ENCODE measurements at regions not wholly inside any gene's neighbourhood (a gene's known extent, or its start where the extent isn't known, plus 50 kb on each side); places are given as distances from the start of the nearest gene placed in this dataset.
A peak's percentile ranks its signal among the peaks of the same experiment; 100 is the strongest.

GRCh38 chr7:113698556-113699220 is 220.1 kb downstream of the PPP1R3A start:
- no peak for TF ChIP-seq Cebpa-rat (IDR thresholded peaks at IDR 0.05)
- Histone ChIP-seq H3K4me3 (no peak overlapping the region), H3K4me1 (no peaks in the 10 kb centered on the region), H3K36me3 (no peaks in the 10 kb centered on the region), H3K9me3 (replicated peaks in 1 of 11) (no peaks in the 10 kb centered on the region), H3K27ac (no peak overlapping the region), H3K4me2 (no peak overlapping the region), H3K9ac (no peak overlapping the region), H3K27me3 (no peaks in the 10 kb centered on the region), H4K20me1 (no peaks in the 10 kb centered on the region)

GRCh38 chr7:113694149-113694548 is 224.7 kb downstream of the PPP1R3A start:
- no peaks in the 10 kb centered on the region for H3K4me1 ChIP-seq
- H3K4me3 ChIP-seq, result no peak overlapping the region

GRCh38 chr7:113684165-113684564 is 234.6 kb downstream of the PPP1R3A start:
- no peak overlapping the region for H3K27ac ChIP-seq
- H3K4me3 ChIP-seq, result no peak overlapping the region
- no peaks in the 10 kb centered on the region for H3K36me3 ChIP-seq
- no peaks in the 10 kb centered on the region for H4K20me1 ChIP-seq
- no peaks in the 10 kb centered on the region for H3K4me1 ChIP-seq
- H3K9ac ChIP-seq, result no peak overlapping the region
- peaks cover 9 to 18% (median 15%) of the 10 kb centered on the region in 11 experiments; a peak in 21 of 22 replicates for H3K9me3 ChIP-seq (replicated peaks in 1 of 11)
- no peak for TF ChIP-seq Cebpa-rat (IDR thresholded peaks at IDR 0.05)
- H3K4me2 ChIP-seq, result no peak overlapping the region
- H3K27me3 ChIP-seq, result no peaks in the 10 kb centered on the region

More at GRCh38 chr7:113694149-113694548, 224.7 kb downstream of the PPP1R3A start:
- H3K9me3 ChIP-seq (replicated peaks in 1 of 11), result no peaks in the 10 kb centered on the region
- H3K27ac ChIP-seq, result no peak overlapping the region
- TF ChIP-seq Cebpa-rat (IDR thresholded peaks at IDR 0.05), result no peak
- H3K9ac ChIP-seq, result no peak overlapping the region
- no peaks in the 10 kb centered on the region for H4K20me1 ChIP-seq
- H3K27me3 ChIP-seq, result no peaks in the 10 kb centered on the region
- no peak overlapping the region for H3K4me2 ChIP-seq
- H3K36me3 ChIP-seq, result no peaks in the 10 kb centered on the region

- H4K20me1 ChIP-seq, result no peaks in the 10 kb centered on the region
- no peaks in the 10 kb centered on the region for H3K9me3 ChIP-seq (replicated peaks in 1 of 11)
- no peak overlapping the region for H3K9ac ChIP-seq
- no peak overlapping the region for H3K27ac ChIP-seq
- TF ChIP-seq Cebpa-rat (IDR thresholded peaks at IDR 0.05), result no peak
- no peak overlapping the region for H3K4me3 ChIP-seq
- H3K4me1 ChIP-seq, result no peaks in the 10 kb centered on the region
- H3K36me3 ChIP-seq, result no peaks in the 10 kb centered on the region
- H3K27me3 ChIP-seq, result no peaks in the 10 kb centered on the region
- no peak overlapping the region for H3K4me2 ChIP-seq
These were observed 241.0 kb downstream of the PPP1R3A start for GRCh38 chr7:113677811-113678210.

- H3K4me3 ChIP-seq, result no peak overlapping the region
- H3K9ac ChIP-seq, result no peak overlapping the region
- H3K9me3 ChIP-seq (replicated peaks in 1 of 11), result peaks cover 0 to 3% (median 0%) of the 10 kb centered on the region in 11 experiments; a peak in 1 of 22 replicates
- H3K4me1 ChIP-seq, result no peaks in the 10 kb centered on the region; a peak in 1 of 20 replicates
- no peak overlapping the region for H3K27ac ChIP-seq
- no peaks in the 10 kb centered on the region for H4K20me1 ChIP-seq
- no peak overlapping the region for H3K4me2 ChIP-seq
- TF ChIP-seq Cebpa-rat (IDR thresholded peaks at IDR 0.05), result no peak
- no peaks in the 10 kb centered on the region for H3K36me3 ChIP-seq
- H3K27me3 ChIP-seq, result no peaks in the 10 kb centered on the region
These were observed 253.9 kb downstream of the PPP1R3A start for GRCh38 chr7:113664867-113665266.

DNA sequence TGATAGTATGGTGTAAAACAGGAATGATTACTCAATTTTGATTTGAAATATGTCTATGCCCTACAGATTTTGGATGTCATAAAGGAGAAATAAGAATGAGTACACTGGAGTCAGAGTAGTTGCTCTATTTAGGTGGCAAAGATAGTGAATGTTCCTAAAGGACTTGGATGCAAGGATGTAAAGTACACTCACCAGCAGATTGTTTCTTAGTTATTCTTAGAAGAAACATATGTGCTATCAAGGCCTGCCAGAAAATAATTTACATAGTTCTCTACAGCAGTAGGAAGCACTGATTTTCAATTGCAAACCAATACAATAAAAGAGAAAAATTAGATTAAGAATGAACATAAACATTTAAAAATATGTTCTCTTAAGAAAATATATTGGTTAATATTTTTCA is 259.4 kb downstream of the PPP1R3A start:
- Histone ChIP-seq H4K20me1 (no peaks in the 10 kb centered on the region), H3K27ac (no peak overlapping the region), H3K9me3 (replicated peaks in 1 of 11) (no peaks in the 10 kb centered on the region), H3K4me2 (no peak overlapping the region), H3K4me1 (peaks cover 0 to 8% (median 5%) of the 10 kb centered on the region in 10 experiments; a peak in 11 of 20 replicates), H3K27me3 (no peaks in the 10 kb centered on the region), H3K4me3 (no peak overlapping the region), H3K36me3 (no peaks in the 10 kb centered on the region), H3K9ac (no peak overlapping the region)
- TF ChIP-seq Cebpa-rat (IDR thresholded peaks at IDR 0.05), result no peak

GRCh38 chr7:113657603-113658002 is 261.2 kb downstream of the PPP1R3A start:
- peaks cover 0 to 8% (median 5%) of the 10 kb centered on the region in 10 experiments; a peak in 11 of 20 replicates for H3K4me1 ChIP-seq
- H3K27ac ChIP-seq, result no peak overlapping the region; a peak in 1 of 22 replicates
- H3K9ac ChIP-seq, result no peak overlapping the region
- no peaks in the 10 kb centered on the region for H3K36me3 ChIP-seq
- H4K20me1 ChIP-seq, result no peaks in the 10 kb centered on the region
- no peak overlapping the region for H3K4me3 ChIP-seq
- no peak for TF ChIP-seq Cebpa-rat (IDR thresholded peaks at IDR 0.05)
- H3K9me3 ChIP-seq (replicated peaks in 1 of 11), result no peaks in the 10 kb centered on the region
- H3K27me3 ChIP-seq, result no peaks in the 10 kb centered on the region
- H3K4me2 ChIP-seq, result peak overlapping the region; percentile 8 to 49 (median 34); a peak in 17 of 22 replicates

DNA sequence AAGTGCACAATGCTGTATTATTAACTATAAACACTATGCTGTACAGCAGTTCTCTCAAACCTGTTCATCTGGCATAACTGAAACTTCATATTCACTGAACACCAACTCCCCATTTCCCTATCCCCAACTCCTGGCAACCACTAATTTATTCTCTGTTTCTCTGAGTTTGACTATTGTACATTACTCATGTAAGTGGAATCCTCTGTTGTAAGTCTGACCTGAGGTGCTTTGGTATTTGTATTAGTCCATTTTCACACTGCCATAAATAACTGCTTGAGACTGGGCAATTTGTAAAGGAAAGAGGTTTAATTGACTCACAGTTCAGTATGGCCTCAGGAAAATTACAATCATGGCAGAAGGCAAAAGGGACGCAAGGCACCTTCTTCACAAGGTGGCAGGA is 266.3 kb downstream of the PPP1R3A start:
- H3K4me3 ChIP-seq, result no peak overlapping the region
- H4K20me1 ChIP-seq, result no peaks in the 10 kb centered on the region
- H3K4me1 ChIP-seq, result peaks cover 0 to 2% (median under 1%) of the 10 kb centered on the region in 10 experiments; a peak in 5 of 20 replicates
- no peak for TF ChIP-seq Cebpa-rat (IDR thresholded peaks at IDR 0.05)
- H3K9me3 ChIP-seq (replicated peaks in 1 of 11), result no peaks in the 10 kb centered on the region
- no peaks in the 10 kb centered on the region for H3K36me3 ChIP-seq
- H3K4me2 ChIP-seq, result no peak overlapping the region
- H3K9ac ChIP-seq, result no peak overlapping the region
- H3K27me3 ChIP-seq, result no peaks in the 10 kb centered on the region
- H3K27ac ChIP-seq, result no peak overlapping the region

DNA sequence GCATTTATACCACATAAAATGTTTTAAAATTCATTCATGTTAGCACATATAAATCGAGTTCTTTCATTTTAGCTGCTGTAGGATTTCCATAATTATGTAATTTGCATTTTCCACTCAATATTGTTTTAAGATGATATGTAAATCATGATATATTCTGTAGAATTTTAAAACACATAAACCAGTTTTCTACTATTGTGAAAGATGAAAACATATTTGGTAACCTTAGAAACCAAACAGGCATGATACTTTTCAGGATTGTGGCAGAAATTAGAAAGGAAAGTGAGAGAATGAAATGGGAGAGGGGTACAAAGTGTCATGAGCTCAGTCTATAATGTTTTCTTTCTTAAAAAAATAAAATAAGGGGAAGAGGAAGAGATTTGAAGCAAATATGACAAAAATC is 269.3 kb downstream of the PPP1R3A start:
- Histone ChIP-seq H3K4me1 (no peaks in the 10 kb centered on the region), H3K4me2 (no peak overlapping the region), H3K36me3 (no peaks in the 10 kb centered on the region), H3K27ac (no peak overlapping the region), H3K27me3 (no peaks in the 10 kb centered on the region), H3K4me3 (no peak overlapping the region), H4K20me1 (no peaks in the 10 kb centered on the region), H3K9ac (no peak overlapping the region), H3K9me3 (replicated peaks in 1 of 11) (no peaks in the 10 kb centered on the region; a peak in 1 of 22 replicates)
- TF ChIP-seq Cebpa-rat (IDR thresholded peaks at IDR 0.05), result no peak

DNA sequence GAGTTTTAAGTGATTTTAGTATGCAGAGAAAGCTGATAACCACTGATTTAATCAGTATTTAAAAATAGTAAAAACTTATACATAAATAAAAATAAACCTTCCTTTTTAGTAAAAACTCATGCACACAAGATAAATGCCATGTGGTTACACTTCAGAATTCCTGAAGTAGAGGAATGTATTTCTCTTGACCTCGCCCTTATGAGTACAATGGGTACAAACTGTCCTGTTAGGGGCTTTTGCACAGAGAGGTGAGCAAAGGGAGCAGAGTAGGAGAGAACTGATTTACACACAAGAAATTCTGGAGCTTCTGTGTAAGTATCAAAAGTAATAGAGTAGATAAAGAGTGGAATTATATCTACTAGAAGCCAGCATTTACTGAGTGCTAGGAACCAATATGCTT is 279.6 kb downstream of the PPP1R3A start:
- Histone ChIP-seq H3K4me3 (no peak overlapping the region), H3K9ac (no peak overlapping the region), H4K20me1 (no peaks in the 10 kb centered on the region), H3K27me3 (no peaks in the 10 kb centered on the region), H3K27ac (no peak overlapping the region), H3K36me3 (no peaks in the 10 kb centered on the region), H3K4me2 (no peak overlapping the region), H3K4me1 (no peaks in the 10 kb centered on the region), H3K9me3 (replicated peaks in 1 of 11) (no peaks in the 10 kb centered on the region)
- TF ChIP-seq Cebpa-rat (IDR thresholded peaks at IDR 0.05), result no peak
